Cardiac fibroblast (primary cell): ENCODE measurements at regions not wholly inside any gene's neighbourhood (a gene's known extent, or its start where the extent isn't known, plus 50 kb on each side); places are given as distances from the start of the nearest gene placed in this dataset.
"Not testable (repeated sequence)": the region's sequence is repeated elsewhere in the genome, so short reads cannot be mapped to it uniquely, and the experiment has no call there.

Experiments used
- DNase-seq, 2 donors: peaks; one replicate each; pipeline versions ENCODE4 v3.0.0 to v3.0.0-alpha.2; 2010; ENCODE audit warnings: low read depth in 2 of 2
- H3K4me3 ChIP-seq, 2 donors: replicated peaks in 1 of 2; 1 replicate in 1 of 2; 2 replicates in 1 of 2; pipeline ENCODE4 v1.5.1; 2011; ENCODE audit warnings: low read depth in 2 of 2, low read length in 2 of 2, mild to moderate bottlenecking in 2 of 2, moderate library complexity in 1 of 2
- TF ChIP-seq, protein P1 (sequence below): IDR thresholded peaks from one replicate; pipeline ENCODE4 v1.5.1; 2011; ENCODE audit warnings: low read depth, mild to moderate bottlenecking, low read length, inconsistent platforms

DNA sequence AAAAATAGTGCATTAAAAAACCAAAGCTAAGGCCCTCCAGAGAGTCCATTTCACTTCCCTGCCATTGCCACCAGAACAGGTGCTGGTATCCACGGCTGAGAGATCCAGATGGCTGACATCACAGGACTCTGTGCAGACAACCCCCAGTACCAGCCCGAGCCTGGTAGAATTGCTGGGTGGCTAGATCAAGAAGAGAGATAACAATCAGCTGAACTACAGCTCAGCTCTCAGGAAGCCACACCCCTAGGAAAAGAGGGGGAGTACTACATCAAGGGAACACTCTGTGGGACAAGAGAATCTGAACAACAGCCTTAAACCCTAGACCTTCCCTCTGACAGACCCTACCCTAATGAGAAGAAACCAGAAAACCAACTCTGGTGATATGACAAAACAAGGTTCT, 73.8 kb upstream of the SLIT3 start:
- DNase-seq = no peak
- H3K4me3 ChIP-seq = no peak overlapping the region
- TF ChIP-seq, protein P1, sequence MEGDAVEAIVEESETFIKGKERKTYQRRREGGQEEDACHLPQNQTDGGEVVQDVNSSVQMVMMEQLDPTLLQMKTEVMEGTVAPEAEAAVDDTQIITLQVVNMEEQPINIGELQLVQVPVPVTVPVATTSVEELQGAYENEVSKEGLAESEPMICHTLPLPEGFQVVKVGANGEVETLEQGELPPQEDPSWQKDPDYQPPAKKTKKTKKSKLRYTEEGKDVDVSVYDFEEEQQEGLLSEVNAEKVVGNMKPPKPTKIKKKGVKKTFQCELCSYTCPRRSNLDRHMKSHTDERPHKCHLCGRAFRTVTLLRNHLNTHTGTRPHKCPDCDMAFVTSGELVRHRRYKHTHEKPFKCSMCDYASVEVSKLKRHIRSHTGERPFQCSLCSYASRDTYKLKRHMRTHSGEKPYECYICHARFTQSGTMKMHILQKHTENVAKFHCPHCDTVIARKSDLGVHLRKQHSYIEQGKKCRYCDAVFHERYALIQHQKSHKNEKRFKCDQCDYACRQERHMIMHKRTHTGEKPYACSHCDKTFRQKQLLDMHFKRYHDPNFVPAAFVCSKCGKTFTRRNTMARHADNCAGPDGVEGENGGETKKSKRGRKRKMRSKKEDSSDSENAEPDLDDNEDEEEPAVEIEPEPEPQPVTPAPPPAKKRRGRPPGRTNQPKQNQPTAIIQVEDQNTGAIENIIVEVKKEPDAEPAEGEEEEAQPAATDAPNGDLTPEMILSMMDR = no peak

DNA sequence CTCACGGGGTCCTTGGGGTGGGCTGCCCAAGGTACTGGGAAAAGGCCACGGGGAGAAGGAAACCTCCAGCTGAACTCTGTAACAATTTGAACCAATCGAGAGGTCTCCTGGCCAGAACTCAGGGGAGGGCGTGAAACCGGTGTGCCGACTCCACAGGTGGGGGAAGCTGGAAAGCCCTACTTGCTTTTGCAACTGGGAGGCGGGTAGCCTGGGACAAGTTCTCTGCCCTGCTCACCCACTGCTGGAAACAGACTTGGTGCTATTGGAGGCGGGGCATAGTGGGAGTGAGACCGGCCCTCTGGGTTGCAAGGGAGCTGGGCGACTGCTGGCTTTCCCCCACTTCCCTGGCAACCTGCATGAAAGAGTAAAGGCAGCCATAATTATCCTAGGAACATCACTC, 73.2 kb upstream of the SLIT3 start:
- no peak for DNase-seq
- H3K4me3 ChIP-seq = no peak overlapping the region
- TF ChIP-seq, protein P1 = no peak

DNA sequence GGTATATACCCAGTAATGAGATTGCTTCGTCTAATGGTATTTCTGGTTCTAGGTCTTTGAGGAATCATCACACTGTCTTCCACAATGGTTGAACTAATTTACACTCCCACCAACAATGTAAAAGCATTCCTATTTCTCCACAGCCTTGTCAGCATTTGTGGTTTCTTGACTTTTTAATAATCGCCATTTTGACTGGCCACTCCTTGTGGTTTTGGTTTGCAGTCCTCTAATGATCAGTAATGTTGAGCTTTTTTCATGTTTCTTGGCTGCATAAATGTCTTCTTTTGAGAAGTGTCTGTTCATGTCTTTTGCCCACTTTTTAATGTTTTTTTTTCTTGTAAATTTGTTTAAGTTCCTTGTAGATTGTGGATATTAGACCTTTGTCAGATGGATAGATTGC, 70.9 kb upstream of the SLIT3 start:
- DNase-seq, H3K4me3 ChIP-seq: not testable (repeated sequence)

DNA sequence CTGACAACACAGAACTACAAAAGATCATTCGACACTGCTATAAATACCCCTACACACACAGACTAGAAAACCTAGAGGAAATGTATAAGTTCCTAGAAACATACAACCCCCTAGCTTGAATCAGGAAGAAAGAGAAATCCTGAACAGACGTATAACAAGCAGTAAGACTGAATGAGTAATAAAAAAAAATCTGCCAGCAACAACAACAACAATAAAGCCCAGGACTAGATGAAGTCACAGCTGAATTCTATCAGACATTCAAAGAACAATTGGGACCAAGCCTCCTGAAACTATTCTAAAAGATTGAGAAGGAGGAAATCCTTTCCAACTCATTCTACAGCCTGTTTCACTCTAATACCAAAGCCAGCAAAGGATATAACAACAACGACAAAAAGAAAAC, 68.2 kb upstream of the SLIT3 start:
- no peak overlapping the region for H3K4me3 ChIP-seq
- DNase-seq = peak in 1 of 2 donors; percentile 62
- TF ChIP-seq, protein P1 = no peak

DNA sequence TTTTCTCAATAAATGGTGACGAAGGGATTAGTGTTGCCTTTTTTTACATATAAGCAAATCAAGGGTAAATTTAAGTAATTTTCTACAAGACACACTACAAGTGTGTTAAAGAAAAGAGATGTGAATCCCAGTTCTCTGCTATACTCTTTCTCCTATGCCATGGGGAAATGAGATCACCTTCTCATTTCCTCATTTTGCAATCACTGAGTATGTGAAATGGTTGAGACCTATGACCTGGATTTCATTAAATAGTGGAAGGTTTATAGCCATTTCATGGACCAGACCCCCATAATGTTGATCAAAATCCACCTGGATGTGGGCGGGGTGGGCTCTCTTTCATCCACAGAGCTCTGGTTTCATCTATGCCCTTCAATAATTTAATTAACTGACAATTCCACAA, 66.9 kb upstream of the SLIT3 start:
- peak; percentile 28 to 65 for DNase-seq
- TF ChIP-seq, protein P1 = no peak
- H3K4me3 ChIP-seq = no peak overlapping the region

DNA sequence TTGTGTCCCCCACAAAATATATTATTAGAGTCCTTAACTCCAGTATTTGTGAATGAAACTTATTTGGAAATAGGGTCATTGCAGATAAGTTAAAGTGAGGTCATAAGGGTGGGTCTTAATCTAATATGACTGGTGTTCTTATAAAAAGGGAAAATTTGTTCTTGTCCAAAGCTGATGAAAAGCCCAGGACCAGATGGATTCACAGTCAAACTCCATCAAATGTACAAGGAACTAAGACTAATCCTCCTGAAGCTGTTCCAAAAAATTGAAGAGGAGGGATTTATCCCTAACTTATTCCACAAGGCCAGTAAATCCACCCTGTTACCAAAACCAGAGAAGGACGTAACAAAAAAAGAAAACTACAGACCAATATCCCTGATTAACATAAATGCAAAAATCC, 56.4 kb upstream of the SLIT3 start:
- TF ChIP-seq, protein P1 = no peak
- no peak for DNase-seq
- H3K4me3 ChIP-seq = no peak overlapping the region

DNA sequence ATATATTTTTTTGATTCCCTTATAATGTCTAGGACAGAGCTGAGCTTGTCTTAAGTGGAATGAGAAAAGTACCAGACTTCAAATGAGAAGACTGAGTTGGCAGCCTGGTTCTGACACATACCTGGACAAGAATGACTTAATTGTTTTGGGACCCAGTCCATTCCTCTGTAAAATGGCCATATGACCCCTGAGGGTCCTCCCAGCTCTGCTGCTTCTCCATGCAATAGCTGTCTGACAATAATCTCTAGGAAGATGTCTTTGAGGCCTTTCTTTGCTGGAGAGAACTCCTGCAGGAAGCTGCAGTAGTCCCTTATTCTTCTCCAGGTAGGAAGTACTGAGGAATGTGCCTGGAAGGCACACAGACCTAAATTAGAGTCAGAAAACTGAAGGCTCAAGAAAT, 55.9 kb upstream of the SLIT3 start:
- DNase-seq = no peak
- H3K4me3 ChIP-seq = no peak overlapping the region
- TF ChIP-seq, protein P1 = no peak
